GM04504 (cell line): ENCODE measurements at regions not wholly inside any gene's neighbourhood (a gene's known extent, or its start where the extent isn't known, plus 50 kb on each side); places are given as distances from the start of the nearest gene placed in this dataset.

Experiments
- DNase-seq: peaks from one replicate; pipeline ENCODE4 v3.0.0-alpha.2; 2012; ENCODE audit warnings: low read depth

DNA sequence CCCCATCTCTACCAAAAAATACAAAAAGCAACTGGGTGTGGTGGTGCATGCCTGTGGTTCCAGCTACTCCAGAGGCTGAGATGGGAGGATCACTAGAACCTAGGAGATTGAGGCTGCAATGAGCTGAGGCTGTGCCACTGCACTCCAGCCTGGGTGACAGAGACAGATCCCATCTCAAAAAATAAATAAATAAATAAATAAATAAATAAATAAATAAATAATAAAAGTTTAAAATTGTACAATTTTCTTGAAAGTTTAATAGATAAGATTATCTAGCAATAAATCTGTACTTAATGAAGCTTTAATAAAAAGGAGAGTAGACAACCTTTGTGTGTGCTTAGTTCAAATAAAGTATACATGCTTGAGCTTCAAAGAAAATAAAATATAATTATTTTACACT lies 310.0 kb upstream of the LRIG3 start:
- DNase-seq, result no peak

DNA sequence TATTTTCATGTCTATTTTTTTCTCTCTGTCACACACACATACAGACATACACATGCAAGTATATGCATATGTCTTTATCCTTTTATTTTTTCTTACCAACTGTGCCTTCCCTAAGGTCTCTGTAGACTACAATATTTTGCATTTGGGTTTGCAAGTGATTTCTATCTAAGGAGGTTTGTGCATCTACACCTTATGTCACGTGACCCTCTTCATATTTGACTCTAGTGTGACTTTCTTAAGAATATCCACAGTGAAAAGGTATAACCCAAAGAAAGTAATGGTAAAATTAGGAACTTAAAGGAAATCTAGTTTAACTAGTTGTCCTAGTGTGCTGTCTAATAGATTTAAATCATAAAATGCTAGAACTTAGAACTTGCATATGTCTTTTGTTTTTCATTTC lies 298.8 kb upstream of the LRIG3 start:
- no peak for DNase-seq

DNA sequence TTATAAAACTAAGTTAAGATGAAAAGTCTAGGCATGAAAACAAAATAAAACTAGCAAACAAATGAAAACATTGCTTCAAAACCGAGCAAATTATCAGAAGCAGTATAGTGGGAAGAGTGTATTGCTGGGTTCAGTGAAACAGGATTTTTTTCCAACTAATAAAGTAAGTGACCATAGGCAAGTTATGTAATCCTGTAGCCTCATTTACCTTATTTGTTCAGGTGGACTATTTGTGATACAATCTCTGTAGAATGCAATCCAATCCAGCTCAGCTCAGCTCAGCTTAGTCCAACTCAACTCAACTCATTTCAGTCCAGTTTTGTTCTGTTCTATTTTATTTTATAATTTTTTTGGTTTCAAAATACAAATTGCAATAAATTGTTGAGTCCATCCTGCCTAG lies 276.7 kb upstream of the LRIG3 start:
- no peak for DNase-seq

DNA sequence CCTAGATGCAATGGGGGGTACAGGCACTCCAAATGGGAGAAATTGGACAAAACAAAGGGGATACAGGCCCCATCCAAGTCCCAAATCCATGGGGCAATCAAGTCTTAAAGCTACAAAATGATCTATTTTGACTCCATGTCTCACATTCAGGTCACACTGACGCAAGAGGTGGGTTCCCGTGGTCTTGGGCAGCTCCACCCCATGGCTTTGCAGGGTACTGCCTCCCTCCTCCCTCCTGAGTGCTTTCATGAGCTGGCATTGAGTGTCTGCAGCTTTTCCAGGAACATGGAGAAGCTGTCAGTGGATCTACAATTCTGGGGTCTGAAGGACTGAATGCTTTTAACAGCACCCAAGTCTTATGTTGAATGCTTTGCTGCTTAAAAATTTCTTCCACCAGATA lies 274.5 kb upstream of the LRIG3 start:
- DNase-seq, result no peak

DNA sequence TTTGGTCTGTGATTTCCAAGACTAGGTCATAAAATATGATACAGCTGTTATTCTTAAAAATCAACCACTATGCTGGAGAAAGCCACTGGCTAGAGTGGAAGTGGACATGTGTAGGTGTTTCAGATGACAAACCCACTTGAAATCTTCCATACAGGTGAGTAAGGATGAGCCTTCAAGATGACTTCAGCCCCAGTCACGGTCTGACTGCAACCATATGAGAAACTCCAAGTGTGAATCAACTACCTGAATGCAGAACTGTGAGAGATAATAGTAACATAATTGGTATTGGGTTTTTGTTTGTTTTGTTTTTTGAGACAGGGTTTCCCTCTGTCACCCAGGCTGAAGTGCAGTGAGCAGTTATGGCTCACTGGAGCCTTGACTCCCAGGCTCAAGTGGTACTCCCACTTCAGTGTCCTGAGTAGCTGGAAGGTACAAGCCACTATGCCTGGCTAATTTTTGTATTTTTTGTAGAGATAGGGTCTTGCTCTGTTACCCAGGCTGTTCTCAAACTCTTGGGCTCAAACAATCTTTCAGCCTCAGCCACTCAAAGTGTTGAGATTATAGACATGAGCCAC lies 273.3 kb upstream of the LRIG3 start:
- no peak for DNase-seq

DNA sequence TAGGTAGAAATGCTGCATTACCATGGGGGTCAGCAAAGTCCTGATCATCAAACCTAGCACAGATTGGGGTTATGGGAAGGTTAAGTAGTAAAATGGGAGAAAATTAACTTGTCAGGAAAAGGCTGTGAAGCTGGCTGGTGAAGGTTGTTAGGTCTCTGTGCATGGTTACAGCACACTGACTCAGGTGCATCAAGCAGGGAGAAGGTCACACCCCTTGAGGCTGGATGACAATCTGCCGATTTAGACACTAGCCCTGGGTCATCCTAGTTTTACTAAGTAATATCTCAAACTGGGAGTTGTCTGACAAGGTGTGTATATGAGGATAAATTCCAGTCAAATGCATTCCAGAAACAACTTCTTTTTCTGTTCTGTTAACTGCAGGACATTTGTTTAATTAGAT lies 271.1 kb upstream of the LRIG3 start:
- no peak for DNase-seq

DNA sequence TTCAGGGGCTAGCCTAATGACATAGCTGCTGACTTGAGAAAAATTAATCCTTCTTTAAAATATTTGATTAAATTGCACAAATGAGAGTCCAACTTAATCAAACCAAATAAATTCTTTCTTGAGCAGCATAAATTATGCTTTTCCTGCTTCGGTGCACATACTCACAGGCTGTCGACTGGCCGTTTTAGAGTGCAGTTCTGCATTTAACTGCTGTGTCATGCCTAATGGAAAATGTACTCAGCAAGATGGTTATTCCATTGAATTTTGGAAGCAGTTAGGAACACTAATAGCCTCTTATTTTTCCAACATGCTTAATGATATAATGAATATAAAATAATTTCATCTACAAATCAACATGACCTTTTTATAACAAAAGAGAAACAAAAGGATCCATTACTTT lies 266.1 kb upstream of the LRIG3 start:
- DNase-seq, result no peak

DNA sequence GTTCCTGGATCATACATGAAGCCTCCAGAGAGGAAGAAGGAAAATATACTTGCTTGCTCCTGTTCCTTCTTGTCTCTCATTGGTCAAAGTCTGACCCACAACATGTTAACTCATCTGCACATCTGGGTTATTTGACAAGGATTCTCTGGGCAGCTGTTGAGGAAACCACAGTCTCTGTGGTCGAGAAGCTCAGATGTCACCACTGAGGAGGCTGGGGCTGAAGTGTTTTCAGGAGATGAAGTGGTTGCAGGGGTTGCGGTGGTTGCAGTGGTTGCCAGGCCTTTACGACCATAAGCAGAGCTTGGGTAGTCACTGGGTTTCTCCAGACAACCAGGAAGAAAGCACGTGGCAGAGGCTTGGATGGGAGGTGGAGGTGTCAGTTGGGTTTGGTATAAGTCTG lies 265.0 kb upstream of the LRIG3 start:
- no peak for DNase-seq

DNA sequence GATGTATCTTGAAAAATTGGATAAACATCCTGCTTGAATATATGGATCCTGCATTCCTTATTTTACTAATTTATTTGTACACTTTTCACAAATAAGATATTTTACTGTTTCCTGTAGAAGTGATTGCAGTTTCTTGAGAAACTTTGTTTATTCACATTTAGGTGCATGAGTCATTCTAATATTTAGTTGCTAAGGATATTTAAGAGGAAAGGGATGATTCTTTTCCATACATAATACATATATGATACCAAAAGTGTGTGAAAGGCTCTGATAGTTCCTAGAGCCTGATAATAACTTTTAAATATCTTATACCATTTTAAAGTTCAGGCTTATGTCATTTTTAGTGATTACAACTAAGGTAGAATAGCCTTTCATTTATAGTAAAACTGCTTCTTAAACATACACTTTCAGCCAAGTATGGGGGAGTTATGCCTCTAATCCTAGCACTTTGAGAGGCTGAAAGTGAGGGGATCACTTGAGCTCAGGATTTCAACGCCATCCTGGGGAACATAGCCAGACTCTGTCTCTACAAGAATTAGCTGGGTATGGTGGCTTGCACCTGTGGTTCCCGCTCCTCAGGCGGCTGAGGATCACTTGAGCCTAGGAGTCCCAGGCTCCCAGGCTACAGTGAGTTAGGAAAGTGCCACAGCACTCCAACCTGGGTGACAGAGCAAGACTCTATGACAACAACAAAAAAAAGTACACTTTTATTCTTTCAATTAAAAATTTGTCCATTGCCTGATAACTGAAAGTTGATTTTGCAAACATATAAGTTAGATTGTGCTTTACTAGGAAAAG lies 262.6 kb upstream of the LRIG3 start:
- DNase-seq, result no peak

DNA sequence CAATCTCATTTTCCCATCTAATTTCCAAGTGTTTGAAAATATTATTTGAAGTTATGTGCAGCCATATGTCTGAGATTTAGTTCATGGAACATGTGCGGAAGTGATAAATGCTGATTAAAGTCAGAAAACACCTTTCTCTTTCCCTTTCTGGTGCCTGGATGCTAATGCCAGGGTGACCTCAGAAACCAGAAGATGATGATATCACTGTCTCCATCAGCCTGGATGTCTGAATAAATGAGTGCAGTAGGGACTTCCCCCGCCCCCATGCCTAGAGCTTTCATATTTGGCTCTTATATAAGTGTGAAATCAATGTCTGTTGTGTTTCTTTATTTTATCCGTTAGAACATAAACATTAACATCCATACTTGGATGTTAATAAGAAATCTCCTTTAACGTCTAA lies 261.9 kb upstream of the LRIG3 start:
- no peak for DNase-seq

DNA sequence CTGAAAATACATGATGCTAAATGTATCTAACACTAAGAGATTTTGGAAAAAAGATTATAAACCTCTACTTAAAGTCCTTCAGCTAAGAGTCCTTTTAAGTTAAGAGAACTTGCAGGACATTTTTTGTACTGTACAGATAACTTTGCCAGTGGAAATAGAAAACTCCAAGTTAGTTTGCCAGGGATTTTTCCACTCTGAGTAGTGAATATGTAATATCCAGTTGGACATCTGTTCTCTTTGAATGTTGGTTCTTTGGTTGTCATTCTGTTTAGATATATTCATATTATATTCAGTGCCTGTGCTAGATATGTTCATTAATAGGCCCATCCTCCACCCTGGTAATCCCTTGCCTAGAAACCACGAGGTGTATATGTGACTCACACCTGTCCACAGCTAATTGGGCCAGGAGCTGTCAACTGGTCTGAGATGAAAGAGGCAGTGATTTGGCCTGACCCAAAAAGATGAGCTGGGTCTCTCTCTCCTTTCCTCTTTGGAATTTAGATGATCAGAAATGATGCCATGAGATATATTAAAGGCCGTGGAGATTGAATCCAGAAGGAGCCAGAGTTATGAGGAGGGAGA lies 261.0 kb upstream of the LRIG3 start:
- no peak for DNase-seq

DNA sequence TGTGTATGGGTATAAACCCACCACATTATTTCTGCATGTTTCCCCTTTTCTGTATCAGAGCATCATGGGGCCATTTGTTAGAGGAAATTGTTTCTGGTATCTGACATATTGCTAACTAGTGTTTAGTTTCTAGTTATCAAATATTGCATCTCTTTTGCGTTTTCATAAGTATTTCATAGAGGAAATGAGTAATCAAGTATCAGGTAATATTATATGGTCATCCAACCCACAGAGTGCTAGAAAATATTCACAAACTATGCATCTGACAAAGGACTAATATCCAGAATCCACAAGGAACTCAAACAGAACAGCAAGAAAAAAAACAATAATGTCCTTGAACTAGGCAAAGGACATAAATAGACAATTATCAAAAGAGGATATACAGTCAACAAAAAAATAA lies 258.9 kb upstream of the LRIG3 start:
- DNase-seq, result no peak

DNA sequence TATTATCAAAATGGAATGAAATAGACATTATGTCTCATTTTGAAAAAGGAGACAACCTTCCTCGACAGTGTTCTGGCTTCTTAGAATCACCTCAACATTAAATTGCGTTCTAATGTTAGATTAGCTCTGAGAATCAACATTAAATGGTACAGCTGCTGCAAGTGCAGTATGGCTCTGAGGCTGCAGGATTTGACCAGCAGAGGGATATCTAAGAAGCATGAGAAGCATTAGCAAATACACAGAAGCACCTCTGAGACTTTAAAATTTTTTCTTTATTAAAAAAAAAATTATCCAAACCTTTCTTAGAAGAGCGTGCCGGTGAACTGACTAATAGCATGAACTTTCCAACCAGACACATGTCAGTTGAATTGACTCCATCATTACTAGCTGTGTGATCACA lies 253.4 kb upstream of the LRIG3 start:
- DNase-seq, result no peak

DNA sequence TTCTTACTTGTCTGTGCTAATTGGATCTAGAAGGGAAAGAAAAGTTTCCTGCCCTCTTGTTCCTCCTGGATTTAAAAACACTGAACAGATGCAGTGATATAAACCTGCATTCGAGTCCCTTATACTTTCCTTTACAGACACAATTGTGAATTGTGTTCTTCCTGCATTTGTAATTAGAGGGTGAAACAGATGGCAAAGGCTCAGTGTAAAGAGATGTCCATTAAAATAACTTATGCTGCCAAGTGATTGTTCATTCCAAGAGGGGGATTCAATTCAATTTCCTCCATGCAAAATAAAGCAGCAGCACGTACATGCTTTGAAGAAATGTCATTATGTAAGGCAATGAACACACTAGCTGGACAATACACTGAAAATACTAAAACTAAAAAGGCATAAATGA lies 248.3 kb upstream of the LRIG3 start:
- DNase-seq, result no peak

DNA sequence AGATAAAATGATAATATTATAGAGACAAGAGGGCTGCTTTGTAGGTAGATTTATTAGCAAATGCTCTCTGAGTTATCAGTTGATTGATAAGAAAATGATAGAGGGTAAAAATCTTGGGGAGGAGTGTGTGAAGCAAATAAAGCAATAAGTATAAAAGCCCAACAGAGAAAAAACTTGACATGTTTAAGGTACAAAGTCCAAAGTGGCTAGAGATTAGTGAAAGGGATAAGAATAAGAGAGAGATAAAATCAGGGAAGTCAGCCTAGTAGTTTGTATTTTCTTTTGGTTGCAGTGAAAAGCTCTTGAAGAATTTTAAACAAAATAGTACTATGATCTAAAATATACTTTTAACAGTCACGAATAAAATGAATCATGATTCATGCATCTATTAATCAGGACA lies 246.2 kb upstream of the LRIG3 start:
- DNase-seq, result no peak

DNA sequence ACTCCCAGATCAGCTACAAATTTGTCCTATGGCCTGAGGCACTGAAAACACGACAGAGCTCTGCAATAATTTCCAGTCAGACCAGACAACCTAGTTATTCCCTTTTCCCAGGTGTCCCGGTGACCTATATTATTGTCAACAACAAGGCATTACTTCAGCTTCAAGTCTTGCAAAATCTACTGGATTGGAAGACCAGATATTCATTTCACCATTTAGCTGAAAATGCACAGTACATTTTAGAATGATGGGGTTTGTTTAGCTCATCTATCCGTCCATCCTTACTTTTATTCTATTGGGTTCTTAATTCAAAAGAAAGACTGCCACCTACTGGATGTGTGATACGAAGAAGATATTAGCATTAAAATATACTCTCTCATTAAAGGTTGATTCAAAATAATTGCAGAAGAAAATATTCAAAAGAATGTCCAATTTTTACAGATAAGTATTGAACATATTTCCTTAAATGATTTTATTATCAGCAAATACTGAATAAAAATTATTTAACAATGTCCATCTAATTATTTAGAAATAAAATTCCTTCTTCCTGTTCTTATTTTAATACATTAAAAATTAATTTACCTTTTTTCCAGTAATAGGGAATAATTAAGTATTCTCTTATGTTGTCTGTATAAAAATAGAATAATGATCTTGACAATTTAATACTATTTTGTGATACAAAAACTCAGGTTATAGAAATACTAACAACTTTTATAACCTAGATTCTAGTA lies 244.9 kb upstream of the LRIG3 start:
- peak; percentile 25 for DNase-seq

DNA sequence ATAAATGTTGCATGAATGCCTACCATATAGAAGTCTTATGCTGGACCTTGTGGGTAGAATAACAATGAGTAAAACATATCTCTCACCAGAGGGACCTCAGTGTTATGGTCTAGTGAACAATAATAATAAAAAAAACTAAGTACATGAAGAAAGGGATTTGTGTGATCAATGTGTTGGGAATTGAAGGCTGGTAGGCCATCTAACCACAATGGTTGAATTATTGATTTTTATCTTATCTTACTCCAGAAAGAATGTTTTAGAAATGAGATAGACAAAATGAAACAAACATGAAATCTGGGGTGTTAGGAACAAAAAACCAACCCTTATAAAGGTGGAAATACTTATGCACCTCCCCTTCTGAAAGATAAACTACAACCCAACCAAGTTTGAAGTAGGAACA lies 243.9 kb upstream of the LRIG3 start:
- no peak for DNase-seq

DNA sequence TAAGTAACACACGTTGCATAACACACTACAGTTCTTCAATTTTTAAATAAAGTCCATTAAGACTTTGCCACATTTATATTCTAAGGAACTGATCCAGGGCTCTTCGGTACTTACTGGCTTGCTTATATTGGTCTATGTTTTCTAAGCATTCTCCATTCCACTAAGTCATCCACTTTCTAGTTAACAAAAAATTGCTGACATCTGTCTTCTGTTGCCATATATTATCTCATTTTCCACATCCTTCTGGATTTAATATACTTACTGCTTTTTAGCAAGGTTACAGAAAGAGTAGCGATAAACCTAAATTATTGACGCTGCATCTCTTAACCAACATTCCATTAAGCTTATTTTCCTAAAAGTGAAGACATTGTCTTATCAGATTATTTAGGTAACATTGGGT lies 238.4 kb upstream of the LRIG3 start:
- no peak for DNase-seq

DNA sequence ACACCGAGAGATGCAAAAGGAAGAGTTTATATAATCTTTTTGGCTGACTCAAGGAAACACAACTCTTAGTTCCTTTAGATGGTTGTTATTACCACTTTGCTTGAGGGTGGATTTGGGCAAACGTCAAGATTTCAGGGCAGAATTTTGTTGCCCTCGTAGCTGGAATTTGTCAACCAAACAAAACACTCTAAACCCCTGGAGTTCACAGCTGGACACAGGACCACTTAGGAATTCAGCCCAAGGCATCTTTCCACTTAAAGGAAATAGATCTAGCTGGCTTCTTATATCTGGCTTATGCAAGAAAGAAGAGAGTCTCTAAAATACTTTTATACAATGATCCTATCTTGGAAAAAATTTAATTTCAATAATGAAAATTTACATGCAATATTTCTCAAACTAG lies 237.8 kb upstream of the LRIG3 start:
- no peak for DNase-seq

DNA sequence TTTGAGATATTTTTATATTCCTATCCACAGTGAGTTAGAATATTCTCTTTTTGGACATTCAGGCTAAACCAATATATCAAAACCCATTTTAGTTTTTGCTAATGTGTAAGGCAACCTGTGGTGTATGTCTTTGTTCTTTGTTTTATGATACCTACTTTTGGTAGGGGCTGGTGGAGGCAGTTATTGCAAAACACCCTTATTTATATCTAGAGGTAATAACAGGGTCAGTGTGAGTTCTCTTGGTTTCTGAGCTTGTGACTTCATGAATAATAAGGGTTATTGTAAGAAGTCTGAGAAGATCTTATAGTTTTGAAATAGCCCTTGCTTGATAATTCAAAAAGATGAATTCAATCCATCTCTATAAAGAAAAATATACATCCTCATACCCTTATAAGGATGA lies 235.1 kb upstream of the LRIG3 start:
- DNase-seq, result no peak

DNA sequence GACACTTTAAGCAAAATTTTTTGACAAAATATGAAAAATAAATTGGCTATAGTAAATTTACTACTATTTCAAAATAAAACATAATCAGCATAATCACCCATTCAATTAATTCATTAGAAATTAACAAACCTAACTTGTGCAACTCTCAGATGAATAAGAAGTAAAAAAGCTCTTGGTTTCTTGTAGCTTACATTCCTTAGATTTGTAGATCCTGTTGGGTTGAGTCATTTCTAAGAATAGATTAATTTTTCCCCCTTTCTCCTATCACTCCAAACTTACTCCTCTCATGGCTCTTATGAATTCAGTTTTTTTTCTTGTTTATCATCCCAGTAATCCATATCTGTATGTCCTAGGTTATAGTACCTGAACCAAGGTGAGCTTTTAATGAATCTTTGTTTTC lies 230.9 kb upstream of the LRIG3 start:
- DNase-seq, result no peak

DNA sequence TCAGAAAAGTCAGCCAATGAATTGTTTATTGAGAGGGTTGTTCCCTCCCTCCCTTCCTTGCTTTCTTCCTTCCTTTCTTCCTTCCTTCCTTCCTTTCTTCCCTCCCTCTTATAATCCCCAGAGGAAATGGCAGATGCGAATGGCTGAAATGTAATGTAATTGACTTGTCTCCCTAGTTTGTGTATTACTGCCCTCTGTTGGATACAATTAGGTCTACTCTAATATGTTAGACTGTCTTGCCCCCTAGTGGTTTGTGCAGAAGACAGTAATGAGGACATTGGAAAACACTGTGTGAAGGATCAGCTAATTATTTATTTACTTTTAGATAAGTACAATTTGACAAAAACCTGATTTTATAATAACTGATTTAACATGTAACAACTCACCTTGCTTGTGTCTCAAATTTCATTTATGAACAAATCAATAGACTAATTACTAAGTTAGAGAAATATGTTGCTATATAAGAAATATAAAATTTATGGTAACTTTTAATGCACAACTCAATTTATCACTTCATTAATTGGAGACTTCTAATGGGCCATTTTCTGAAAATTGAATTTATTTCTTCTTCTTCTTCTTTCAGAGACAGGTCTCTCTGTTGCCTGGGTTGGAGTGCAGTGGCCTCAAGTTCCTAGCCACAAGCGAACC lies 229.8 kb upstream of the LRIG3 start:
- DNase-seq, result peak; percentile 58

DNA sequence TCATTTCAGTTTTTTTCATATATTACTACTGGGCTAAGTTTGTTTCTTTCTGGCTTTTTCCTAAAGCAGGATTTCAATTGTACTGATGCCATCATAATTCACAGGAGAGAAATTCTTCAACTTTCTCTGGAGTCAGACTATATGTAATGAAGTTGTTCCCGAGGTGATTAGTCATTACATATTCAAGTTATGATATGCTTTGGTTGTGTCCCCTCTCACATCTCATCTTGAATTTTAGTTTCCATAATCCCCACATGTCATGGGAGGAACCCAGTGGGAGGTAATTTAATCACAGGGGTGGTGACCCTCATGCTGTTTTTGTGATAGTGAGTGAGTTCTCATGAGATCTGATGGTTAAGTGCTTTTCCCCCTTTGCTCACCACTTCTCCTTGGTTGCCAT lies 227.5 kb upstream of the LRIG3 start:
- DNase-seq, result no peak
